Activated CD8-positive, alpha-beta memory T cell treated with anti-CD3 and anti-CD28 coated beads for 24 hours (primary cell): ENCODE measurements at regions not wholly inside any gene's neighbourhood (a gene's known extent, or its start where the extent isn't known, plus 50 kb on each side); places are given as distances from the start of the nearest gene placed in this dataset.

Experiments
- DNase-seq: peaks from one replicate; pipeline ENCODE4 v3.0.0-alpha.2; 2020

DNA sequence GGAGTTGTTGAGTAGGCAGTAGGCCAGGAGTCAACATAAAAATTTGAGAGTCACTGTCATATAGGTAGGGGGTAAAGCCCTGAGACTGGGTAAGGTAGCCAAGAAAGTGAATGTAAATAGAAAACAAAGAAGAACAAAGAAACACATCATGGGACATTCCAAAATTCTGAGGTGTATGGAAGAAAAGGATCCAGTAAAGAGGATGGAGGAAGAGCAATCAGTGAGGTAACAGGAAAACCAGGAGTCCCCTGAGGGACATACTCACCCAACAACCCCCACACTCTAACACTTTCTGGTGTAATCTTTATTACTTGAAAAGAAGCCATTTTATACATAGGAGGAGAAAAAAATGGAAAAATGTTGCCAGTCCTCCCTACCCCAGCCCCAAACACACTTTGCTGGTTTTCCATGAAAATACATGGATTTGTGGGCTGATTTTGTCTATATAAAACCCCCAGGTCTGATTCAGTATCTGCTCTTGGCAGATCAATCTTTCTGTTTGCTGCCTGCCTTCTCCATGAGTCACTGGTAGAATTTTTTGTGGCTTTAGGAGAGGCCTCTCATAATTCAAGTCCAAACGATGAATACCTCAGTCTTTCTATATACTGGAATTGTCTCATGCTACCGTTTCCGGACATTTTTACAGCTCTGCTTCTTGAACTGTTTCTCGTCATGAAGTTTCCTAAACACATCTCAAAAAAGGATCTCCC is 271.4 kb upstream of the MAN1A1 start:
- no peak for DNase-seq

DNA sequence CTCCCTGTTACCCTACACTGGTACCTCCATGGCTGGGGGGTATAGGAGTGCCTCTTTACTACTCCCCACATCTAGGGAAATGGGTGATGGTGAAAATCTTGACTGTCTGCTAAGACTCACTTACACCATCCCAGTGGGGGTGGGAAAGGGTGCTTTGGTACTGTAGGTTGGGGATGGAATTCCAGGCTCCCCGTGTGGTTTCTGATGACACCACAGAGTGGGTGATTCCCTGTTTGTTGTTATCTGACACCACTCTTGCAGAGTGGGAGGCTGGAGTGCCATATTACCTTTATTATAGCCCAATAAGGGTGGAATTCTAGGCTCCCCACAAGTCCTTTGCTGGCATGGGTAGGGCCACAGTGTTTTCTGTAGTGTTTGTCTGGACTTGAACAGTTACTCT is 264.6 kb upstream of the MAN1A1 start:
- DNase-seq = no peak

DNA sequence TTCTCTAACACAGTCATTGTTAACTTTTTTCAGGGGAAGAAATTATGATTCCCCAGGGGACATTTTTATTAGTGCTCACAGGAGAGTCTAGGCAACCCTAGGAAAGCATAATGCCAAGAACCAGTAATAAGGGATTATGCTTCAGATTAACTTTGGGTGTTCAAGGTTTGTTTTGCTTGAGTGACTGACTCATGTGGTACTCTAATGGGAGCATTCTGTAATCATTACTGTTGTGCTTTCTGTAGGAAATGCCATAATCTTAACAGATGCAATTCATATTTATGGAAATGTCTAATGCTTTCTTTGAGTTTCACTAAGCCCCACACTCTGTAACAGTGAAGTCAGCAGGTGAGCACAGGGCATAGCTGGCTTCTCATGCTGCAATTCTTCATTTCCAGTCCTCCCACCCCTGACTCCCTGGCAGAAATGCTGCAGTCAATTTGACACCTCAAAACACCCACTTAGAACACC is 263.4 kb upstream of the MAN1A1 start:
- DNase-seq = no peak

DNA sequence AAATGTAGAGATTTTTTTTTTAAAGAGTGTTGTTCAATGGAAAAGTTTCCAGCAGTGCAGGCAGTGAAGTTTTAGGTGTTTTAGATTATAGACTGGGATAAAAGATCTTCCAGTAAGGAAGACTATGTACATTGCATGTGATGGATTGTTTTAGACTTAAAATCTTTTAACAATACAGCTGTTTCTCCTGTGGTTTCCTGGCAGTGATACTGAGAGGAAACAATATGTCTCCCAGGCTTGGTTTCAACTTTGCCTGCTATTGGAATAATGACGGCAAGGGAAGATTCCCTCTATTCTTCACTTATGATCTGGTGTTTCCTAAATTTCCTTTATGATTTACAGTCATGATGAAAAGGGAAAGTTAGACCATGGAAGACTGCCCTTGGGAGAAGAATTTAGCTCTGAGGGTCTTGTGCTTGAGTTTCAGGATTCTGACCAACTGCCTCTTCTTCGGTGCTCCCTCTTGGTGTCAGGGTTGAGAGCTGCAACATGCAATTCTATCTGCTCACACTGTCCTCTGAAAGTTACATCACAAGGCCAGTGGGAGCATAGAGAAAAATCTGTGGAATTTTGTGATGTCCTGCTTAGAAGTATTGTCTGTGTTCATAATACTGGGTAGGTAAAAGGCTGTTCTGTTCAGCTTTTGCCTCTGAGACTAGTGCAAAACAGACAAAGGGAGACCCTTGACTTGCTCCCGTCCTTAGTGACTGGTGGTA is 262.8 kb upstream of the MAN1A1 start:
- no peak for DNase-seq

DNA sequence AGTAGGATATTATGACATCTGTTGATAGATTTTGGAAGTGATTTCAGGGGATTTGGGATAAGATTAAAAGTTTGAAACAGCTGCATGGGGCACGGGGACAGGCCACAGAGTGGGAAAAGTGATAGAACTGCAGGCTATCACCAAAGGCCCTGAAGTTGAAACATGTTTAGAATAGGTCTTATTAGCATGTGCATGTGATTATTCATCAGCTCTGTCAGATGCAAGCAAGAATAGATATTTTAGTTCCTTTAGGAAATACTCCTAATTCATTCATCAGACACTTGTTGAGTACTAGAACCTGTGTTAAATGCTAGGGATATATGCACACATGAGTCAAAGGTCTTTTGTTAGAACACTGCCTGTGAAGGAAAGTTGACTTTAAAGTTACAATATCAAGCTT is 261.2 kb upstream of the MAN1A1 start:
- no peak for DNase-seq

DNA sequence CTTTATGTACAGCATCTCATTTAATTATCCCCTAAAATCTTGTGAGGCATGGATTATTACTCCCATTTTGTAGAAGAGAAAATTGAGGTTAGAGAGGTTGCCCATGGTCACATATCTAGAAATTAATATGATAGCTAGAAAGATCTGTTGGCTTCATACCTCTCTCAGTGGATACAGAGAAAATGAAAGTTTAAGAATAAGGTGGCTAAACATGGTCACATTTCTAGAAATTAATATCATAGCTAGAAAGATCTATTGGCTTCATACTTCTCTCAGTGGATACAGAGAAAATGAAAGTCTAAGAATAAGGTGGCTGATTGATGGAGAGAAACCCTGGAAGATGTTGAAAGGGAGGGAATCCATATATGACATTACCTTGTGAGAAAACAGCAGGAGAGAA is 260.7 kb upstream of the MAN1A1 start:
- DNase-seq = no peak

DNA sequence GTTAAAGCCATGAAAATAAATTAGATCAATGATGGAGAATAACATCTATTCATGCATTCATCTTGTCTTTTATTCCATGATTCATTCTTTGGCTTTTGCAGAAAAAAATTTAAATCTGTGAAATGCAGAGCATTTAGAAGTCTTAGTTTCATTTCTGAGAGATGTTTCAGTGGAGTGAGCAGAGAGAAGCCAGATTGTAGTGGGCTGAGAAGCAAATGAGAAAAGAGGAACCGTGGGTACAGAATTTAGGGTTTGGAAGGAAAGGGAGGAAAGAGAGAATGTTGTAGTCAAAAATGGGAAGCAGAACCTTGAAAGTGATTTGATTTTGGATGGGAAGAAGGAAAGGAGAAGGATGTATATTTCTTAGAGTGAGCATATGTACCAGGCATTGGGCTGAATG is 260.3 kb upstream of the MAN1A1 start:
- no peak for DNase-seq

DNA sequence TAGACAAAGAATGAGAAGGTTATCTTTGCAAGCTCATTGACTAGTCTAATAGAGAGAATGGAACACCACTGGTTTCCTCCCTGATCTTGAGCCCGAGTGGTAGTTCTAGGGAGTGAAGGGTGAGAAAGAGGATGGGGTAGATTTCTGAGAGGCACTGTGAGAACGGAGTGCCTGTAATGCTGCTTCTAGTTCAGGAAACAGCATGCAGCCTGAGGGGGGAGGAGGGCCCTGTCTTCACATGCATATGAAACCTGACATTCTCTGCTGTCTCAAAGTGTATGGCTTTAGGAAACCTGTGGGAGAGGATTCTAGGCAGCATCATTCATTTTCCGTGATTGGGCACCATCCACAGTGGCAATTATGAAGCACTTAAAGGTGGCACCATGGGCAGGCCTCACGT is 259.4 kb upstream of the MAN1A1 start:
- DNase-seq = no peak

DNA sequence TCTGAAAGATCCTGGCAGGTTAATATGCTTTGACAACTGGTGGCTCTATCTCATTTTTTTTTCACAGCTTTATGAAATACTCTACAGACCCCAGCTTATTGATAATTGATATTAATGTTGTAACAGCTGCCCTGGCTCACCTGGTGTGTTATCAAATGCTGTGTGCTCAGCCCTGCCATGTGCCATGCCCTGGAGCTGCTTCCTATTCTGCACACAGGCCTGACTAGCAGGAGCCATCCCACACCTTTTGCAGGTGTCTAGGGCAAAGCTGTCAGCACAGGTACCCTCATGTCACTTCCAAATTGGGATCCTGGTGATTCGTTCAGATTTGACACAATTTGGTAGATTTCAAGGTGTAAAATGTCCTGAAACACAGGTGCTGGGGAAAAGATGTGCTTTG is 254.6 kb upstream of the MAN1A1 start:
- no peak for DNase-seq

DNA sequence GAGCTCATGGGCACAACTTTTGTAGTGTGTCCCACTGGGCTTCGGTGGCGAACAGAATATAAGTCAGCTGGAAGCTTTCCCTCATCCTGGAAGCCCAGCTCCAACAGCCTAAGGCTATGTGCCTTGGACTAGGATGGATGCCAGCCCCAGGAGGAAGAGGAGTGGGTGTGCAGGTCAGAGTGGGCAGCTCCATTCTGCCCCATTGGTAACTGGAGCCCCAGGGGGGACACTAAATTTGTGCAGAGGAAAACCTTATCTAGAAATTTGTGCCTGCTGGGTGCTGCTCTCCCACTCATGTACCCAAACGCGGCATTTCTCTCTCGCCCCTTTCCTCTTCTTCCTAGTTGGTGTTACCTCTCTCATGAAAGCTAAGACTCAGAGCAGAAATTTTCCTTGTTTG is 253.9 kb upstream of the MAN1A1 start:
- DNase-seq = no peak

DNA sequence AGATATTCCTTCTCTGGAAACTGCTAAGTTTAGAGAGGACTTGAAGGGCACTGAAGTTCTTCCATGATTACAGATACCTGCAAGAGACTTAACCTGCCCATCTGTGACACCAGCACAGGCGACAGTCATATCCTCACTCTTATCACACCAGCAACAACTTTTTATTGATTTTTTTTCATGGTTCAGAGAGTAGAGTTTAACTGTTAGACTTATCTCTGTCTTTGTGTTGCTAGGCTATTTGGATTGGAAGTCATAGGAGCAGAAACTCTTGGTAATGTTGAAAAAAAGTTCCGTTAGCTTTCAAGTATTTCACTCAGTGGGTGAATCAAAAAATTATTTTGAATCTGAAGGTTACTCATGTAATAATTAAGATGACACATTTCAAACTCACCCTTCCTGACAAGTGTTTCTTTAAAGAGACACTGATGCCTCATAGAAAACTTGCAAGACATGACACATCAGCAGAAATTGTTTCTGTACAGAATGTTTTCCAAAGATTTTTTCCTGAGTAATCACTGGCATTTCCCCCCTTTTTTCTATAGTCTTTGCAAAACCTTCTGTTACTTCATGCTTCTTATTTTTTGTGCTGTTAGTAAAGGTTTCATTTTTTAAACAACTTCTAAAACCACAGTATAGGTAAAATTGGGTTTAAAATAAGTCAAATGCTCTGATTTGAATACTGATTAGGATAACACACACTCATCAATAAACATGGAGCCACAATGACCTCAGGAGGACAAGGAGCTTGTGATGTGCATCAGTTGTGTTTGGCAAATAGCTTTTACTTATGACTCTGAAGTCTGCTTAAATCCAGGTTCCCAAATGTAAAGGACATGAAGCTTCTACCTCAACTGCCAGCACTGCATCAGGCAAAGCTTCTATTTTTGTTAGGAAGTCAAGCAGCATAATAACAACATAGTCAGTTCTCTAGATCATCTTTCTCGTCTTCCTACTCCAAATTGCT is 252.9 kb upstream of the MAN1A1 start:
- no peak for DNase-seq

DNA sequence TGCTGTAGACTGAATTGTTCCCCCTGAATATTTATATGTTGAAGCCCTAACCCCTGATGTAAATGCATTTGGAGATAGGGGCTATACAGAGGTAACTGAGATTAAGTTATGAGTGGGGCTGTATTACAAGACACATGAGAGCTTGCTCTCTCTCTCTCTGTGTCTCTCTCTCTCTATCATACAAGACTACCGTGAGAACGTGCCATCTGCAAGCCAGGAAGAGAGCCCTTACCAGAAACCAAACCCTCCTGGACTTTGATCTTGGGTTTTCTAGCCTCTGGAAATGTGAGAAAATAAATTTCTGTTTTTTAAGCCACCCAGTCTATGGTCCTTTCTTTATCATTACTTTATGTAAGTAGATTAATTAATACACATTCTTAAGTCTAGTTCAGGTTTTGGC is 249.3 kb upstream of the MAN1A1 start:
- no peak for DNase-seq

DNA sequence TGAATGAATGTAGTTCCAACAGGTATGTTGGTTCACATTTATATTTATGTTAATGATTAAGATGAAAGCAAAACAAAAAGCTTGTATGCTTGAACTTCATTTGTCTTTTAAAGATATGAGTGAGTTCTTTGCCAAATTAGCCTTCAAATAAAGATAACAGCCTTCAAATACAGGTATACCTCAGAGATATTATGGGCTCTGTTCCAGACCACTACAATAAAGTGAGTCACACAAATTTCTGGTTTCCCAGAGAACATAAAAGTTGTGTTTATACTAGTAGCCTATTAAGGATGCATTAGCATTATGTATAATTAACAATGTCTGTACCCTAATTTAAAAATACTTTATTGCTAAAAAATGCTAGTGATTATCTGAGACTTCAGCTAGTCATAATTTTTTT is 245.3 kb upstream of the MAN1A1 start:
- no peak for DNase-seq

DNA sequence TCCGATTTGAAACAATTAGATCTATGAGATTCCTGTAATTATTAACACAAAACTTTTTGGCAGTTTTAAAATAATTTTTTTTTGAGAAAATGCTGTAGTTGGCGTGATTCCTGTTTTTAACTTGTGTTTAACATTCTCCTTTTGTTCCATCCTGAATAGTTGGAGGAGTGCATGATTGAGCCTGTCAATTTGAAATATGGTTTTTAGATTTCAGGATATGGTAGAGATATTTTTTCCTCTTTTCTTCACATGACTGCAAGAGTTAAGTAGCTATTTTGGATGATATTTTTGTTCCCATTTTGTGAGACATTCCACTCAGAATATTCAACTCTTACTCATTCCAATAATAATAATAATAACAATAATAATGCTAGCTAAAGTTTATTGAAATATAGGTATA is 241.7 kb upstream of the MAN1A1 start:
- DNase-seq = no peak

DNA sequence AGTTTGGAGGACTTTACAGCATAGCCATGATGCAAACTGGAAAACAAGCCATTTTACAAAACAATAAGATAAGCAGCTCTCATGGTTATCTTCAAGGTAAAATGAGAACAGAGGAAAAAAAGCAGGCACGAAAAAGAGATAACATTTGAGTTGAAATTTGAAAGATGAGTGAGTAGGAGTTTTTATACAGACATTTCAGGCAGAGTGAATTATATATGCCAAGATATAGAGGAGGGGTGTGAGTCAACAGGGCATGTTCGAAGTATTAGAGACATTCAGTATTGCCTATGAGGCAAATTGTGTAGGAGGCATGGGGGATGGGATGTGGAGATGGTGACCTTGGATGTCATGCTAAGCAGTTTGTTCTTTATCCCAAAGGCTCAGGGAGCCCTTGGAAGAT is 240.5 kb upstream of the MAN1A1 start:
- DNase-seq = no peak

DNA sequence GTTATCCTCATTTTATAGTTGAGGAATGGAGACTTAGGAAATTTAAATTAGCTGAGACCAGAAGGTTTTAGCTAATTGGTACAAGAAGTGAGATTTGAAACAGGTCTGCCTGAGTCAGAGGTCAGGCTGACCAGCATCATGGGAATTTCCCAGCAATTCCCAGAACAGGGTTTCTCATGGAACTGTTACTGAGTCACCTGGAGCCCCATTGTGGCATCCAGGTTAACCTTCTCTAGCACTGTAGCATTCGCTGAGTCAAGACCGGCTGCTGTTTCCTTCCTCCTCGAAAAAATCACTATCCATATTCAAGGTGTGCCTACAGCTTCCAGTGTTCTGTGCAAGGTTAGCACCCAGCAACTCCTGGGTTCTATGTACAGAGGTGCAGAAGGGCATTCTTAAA is 238.0 kb upstream of the MAN1A1 start:
- no peak for DNase-seq

DNA sequence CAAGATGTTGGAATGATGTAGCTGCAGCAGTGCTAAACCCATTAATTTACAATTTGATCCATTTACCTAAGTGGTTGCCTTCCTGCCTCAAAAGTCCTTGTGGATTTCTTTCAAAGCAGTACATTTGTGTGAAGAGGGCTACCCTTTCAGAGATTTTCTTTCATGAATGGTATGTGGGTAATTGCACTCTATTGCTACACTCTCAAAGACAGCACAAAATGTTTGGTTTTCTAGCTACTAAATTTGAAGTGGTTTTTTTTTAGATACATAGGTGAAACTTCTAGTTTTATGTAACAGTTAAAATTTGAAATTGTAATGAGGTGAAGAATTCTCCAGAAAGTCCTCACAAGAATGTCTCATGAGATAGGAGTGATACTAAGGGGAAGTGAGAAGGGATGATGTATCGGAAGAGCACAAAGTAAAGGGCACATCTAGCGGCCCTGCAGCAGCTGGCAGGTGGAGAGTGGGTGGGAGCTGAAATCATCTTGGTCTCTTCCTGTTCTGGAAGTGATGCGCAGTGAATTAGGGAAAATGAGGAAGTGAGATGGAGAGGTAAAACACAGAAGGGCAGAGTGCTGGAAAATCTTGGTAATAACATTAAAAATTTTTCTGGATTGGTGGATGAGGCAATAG is 236.8 kb upstream of the MAN1A1 start:
- no peak for DNase-seq

DNA sequence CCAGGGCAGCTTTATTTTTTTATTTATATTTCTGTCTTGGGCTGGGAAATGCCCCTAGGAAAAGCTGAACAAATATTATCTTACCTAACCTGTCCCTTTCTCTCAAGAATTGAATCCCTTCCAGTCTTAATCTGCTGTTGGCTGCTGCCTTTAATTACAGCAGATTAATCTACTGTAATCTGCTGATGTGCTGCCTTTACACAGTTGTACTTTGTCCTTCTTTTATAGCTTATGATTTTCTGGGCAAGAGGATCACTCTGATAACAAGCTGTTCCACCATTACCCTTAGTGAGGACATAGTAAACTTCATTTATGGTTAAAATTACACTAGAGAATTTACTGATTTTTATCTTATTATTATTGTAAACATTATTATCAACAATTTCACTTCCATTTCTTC is 234.5 kb upstream of the MAN1A1 start:
- DNase-seq = no peak

DNA sequence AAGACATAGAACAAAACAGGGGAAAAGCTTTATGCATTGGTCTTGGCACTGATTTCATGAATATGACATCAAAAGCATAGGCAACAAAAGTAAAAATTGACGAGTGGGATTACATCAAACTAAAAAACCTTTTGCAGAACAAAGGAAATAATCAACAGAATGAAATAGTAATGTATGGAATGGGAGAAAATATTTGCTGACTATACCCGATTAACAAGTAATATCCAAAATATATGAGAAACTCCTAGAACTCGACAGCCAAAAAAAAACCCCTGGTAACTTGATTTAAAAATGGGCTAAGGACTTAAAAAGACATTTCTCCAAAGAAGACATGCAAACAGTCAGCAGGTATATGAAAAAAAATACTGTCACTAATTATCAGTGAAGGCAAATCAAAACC is 231.7 kb upstream of the MAN1A1 start:
- no peak for DNase-seq

DNA sequence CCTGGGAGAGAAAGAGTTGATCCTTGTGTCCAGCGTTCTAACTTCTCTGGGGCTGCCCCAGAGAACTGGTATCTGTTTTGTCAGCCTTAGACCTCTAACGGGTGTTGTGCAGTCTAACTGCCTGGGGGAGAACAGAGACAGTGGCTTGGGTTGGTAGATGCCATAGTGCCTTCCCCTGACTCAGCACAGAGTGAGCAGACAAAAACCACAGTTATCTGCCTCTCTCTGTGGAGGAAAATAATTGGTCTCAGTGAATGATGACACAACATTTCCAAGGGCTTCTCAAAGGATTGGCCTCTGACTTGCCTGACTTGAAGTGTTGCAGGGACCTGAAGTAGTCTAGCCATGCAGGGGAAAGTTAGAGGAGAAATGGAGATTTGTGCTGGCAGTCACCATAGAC is 226.2 kb upstream of the MAN1A1 start:
- DNase-seq = no peak

DNA sequence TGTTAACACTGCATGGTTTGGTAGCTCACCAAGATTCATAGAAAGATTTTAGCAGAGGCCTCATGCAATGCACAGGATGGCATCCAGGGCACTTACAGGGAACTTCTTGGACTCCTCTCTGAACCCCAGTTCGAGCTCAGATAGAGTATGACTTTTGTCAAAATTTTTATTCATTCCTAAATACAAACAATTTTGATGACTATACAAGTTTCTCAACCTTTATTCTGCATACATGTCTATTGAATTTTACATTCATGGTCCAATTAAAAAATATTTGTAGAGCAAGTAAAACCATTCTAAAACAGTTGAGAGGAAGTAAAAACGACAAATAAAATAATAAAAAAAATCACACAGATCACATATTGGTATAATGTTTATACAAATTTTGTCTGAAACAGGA is 219.0 kb upstream of the MAN1A1 start:
- DNase-seq = no peak

DNA sequence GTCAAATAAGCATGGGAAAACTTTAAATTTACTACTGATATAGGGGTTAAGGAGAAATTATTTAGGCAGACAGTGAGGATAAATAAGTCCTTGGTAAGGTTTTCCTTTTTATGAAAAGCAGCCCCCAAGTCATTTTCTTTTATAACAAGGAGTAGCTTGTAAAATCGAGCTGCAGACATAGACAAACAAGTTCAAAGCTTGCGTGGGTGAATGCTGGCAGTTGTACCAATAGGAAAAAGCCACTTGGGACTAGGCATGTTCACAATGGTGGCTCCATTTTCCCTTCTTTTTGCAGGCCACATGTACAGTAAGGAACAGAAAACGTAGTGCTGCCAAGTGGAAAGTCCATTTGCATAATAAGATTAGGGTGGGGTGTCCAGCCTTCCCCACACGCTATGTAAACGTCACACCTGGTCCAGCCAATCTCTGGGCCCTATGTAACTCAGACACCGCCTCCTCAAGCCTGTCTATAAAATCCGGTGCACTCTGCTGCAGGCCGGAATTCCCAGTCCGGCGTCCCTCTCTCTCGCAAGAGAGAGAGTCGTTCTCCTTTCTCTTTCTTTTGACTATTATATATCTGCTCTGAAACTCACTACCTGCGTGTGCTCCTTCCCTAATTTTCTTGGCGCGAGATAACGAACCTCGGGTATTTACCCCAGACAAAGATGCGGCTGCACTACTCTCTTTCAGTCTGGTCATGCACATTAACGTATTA is 217.1 kb upstream of the MAN1A1 start:
- no peak for DNase-seq

DNA sequence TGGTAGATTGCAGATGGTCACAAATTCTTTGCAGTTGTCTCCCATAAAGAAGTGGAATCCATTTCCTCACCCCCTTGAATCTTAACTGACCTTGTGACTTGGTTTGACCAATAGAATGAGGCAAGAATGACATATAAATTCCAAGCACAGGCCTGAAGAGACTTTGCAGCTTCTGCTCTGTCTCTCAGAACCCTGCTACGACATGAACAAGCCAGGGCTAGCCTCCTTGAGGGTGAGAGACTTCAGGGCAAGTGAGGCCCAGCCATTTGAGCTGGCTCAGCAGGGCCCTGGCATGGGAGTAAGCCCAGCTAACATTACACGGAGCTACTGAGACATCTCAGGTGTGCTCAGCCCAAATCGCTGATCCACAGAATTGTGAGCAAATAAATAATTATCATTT is 216.3 kb upstream of the MAN1A1 start:
- DNase-seq = no peak
